Stimulated activated CD4-positive, alpha-beta T cell treated with anti-CD3 and anti-CD28 coated beads, TNF-alpha, amount 100 ng/mL, for 48 hours (primary cell): ENCODE measurements at regions not wholly inside any gene's neighbourhood (a gene's known extent, or its start where the extent isn't known, plus 50 kb on each side); places are given as distances from the start of the nearest gene placed in this dataset.

Source experiments
- DNase-seq, 3 donors: peaks; one replicate each; pipeline ENCODE4 v3.0.0-alpha.2; 2020; ENCODE audit warnings: low read depth in 3 of 3

GRCh38 chr2:128751746-128752145 lies 433.1 kb upstream of the HS6ST1 start:
- DNase-seq: no peak

- no peak for DNase-seq
Observed at GRCh38 chr2:128752691-128753263, 434.1 kb upstream of the HS6ST1 start.

GRCh38 chr2:128753321-128753720 lies 434.7 kb upstream of the HS6ST1 start:
- DNase-seq: no peak

- no peak for DNase-seq
Observed at GRCh38 chr2:128753800-128754199, 435.1 kb upstream of the HS6ST1 start.

DNA sequence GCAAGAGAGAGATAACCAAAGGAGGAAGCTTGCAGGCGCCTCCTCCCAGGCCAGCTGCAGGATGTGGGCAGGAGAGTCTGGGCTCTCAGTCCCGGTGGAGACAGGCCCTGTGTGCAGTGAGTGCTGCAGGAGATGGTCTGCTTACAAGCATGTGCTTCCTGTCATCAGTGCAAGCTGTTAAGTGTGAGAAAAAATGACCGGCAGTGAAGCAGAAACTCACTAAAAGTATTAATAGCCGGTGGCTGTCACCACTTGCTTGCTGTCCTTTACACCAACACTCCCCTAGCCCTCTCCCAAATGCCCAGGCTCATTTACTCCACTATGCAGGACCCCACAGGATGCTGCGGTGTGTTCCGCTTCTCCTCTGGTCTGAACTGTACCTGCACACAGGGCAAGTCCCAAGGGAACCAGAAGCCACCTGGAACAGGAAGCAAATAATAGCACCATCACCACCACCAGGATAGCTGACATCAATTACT lies 435.6 kb upstream of the HS6ST1 start:
- DNase-seq: no peak

DNA sequence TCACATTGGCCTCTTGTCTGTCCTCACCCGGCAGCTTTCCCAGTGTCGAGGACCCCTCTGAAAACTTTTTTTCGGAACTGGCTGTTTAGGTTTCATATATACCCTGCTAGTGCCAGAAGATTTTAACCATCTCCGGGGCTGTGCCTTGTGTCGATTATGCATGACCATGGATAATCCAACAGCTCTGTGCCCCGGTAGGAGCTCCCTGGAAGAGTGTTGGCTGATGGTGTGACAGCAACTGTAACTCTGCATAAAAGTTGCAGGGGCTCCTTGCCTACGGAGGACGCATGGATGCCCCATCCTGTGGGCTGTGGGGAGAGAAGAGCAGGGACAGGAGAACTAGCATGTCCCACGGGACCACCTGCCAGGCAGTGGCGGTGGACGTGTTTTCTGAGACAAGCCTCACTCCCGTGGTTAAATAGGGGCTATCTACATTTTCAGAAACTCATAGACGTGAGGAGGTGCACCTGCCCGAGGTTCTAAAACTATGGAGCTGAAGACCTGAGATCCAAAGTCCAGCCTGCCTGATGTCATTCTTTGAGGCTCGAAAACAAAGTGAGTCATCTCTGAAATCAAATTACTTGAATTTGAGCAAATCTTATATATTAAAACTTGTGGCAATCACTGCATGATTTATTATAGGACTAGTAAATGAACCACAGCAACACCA lies 437.2 kb upstream of the HS6ST1 start:
- no peak for DNase-seq

GRCh38 chr2:128756365-128756717 lies 437.7 kb upstream of the HS6ST1 start:
- no peak for DNase-seq

GRCh38 chr2:128765811-128766210 lies 447.1 kb upstream of the HS6ST1 start:
- DNase-seq: no peak

DNA sequence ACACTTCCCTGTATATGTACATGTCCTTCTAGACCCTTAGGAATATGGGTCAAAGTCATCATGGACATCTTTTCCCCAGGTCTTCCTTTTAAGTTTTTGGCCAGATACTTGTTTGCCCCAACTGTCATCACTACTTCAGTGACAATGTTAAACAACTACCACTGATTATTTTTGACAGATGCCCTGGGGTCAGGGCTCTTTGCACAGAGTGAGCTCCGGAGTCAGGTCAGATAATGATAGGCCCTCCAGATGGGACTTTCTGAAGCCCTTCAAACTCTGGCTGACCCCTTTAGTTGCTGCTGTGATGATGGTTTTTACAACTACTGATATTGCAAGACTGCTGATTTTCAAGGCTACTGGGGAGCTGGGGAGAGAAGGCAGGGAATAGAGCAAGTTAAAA lies 449.4 kb upstream of the HS6ST1 start:
- no peak for DNase-seq

GRCh38 chr2:128769457-128770142 lies 450.9 kb upstream of the HS6ST1 start:
- no peak for DNase-seq

DNA sequence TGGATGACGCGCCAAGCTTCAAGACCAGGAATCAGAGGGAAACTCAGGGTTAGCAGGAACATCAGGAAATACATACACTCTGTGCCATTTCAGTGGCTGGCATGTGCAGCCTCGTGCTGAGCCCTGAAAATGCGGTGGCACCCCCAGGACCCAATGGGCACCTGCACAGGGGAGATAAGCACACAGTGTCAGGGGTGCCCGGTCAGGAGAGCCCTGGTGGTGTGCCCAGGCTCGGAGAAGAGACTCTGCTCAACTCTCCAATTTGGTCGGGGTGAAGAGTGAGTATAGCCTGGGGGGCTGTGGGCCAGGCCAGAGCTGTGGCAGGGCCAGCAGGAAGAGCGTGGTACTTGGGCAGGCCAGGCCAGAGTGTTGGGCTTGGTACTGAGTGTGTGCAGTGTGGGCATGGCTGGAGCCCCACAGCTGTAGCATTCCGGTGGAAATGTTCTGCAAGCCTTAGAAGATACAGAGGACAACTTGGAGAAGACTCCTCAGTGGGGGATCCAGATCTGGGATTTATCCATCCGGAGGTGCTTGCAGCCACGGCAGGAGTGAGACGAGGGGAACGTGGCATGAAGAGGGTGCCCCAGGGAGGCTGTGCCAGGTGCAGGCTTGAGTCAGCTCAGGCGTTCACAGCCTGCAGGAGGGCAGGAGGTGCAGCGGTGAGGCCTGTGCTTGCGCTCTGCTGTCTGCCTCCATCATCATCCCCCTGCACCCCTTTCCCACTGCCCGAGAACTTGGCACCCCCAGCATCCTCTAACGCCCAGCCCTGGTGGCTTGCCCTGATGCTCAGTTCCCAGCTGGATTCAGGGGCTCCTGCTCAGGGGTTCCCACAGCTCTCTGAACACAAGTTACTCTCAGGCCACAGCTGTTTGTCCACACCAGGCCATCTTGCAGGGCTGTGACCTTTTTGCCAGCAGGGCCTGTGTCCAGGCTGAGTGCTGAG lies 451.7 kb upstream of the HS6ST1 start:
- no peak for DNase-seq

- no peak for DNase-seq
Observed at GRCh38 chr2:128771401-128771800, 452.7 kb upstream of the HS6ST1 start.

DNA sequence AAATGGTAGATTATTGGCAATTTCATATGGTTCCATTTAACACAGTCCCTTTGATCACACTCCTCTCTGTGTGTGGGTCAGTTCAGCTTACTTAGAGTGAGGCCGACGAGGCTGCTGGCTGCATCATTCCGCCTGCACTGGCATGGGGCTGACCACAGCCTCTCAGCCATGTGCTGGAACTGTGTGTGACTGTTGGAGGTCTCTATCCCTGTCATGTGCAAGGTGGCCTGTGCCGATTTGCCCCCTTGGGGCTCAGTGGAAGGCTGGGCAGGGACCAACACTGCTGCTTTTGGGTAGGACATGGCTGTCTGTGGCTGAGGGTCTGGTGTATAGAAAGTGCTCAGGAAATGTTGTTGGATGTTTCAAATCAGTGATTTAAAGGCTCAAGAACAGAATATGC lies 454.0 kb upstream of the HS6ST1 start:
- no peak for DNase-seq

DNA sequence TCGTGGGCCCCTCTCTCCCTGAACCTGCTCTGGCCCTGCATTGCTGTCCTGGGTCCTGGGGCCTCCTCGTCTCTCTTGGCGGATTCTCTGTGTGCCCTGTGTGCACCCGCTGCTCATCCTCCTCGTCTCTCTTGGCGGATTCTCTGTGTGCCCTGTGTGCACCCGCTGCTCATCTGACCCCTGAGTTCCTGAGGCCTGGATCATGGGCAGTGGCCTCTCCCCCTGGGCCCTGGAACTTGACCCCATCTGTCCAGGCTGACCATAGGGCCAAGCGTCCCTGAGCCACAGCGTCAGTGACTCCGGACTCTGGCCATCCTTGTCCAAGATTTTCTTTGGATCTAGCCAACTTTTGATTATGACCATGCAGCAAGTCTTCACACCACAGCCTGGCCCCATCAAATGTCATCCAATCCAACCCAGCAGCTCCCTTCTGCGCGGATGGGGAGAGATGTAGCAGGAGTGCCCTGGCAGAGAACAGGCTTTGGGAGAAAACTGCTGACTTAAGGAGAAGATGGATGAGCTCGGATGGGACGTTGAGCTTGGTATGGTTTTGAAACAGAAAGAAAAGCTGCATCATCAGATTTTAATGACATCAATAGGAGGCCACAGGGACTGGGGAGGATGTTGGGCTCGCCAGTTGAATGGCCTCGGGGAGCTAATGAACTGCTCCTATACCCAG lies 455.1 kb upstream of the HS6ST1 start:
- no peak for DNase-seq

- no peak for DNase-seq
Observed at GRCh38 chr2:128774320-128775216, 455.9 kb upstream of the HS6ST1 start.

DNA sequence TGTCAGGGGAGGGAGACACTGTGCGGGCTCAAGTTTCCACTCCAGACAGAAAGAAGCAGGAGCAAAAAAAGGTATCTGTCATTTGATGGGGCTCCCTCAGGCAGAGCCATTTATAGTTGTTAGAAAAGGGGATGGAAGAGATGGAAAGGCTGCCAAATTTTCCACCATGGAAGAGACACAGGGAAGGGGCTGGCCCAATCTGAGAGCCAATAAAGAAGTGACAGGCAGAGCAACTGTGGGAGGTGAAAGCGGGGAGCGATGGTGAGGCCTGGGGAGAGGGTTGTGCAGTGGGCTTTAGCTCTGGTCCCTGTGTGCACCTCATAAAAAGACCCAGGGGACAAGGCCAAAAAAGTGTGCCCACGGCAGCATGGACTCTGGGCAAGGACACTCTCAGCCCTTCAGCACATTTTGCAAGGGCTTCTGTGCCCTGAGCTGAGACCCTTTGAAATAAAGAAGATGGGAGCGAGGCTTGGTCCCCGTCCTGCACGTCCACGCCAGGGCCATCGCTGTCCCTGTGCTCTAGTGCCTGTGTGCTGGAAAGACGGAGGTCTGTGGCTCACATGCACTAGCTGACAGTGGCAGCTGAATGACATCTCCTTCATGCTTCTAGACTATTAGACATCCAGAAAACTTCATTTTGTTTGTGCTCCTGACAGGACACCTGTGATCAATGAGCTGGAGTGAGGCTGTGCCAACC lies 456.7 kb upstream of the HS6ST1 start:
- DNase-seq: no peak

DNA sequence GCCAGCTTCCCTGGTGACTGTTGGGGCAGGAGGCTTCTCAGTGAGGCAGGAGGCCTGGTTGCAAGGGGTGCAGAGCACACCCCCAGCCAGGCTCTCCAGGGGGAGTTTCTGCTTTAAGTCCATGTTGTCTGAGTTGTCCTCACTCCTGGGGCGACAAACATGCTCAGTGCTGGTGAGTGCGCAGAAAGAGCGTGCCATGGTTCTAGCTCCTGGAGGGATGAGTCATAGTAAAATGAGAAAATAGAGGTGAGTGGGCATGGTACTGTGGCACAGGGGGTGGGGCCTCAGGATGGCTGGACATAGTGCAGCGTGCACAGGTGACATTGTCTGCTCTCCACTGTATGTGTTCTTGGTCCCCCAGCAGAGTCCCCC lies 457.2 kb upstream of the HS6ST1 start:
- DNase-seq: no peak

DNA sequence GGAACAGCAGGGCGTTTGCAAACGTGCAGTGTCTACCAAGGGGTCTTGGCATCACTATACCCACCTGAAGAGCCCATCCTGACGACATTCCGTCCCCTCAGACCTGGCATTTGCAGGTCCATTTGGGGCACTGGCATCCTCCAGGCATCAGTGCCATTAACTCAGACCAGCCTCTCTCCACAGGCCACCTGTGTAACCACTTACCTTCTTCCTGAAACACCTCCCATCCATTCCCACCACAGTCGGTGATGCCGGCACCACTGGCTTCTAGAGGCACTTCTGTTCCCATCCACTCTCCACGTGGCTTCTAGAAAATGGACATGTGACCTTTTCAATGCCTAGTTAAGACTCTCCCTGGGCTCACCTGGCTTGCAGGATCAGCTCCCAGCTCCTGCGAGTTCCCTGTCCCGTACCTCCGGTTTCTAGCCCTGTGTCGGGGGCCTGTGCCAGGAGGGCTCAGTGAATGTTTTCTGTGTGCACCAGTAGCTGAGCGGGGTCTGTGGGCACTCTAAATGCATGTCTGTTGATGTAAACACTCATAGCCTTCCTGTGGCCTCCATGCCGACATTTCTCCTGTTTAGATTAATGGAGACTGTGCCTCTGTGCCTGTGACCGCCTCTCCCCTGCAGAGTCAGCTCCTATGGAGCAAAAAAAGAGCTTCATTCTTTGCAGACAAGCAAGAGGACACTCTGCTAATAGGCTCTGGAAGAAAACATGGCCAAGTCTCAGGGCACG lies 458.0 kb upstream of the HS6ST1 start:
- no peak for DNase-seq
